GM18868 (cell line): ENCODE measurements at regions not wholly inside any gene's neighbourhood (a gene's known extent, or its start where the extent isn't known, plus 50 kb on each side); places are given as distances from the start of the nearest gene placed in this dataset.
"Not testable (repeated sequence)": the region's sequence is repeated elsewhere in the genome, so short reads cannot be mapped to it uniquely, and the experiment has no call there.

Experiments
- ATAC-seq: cut with Tn5 transposase; IDR thresholded peaks from one replicate; pipeline ENCODE4 v1.9.1; 2021; ENCODE audit warnings: mild to moderate bottlenecking, moderate library complexity; ENCODE audit not compliant: unreplicated experiment

GRCh38 chr2:116761864-116762263 lies 1052.6 kb upstream of the DDX18 start:
- no peak for ATAC-seq

- no peak for ATAC-seq
Measured at GRCh38 chr2:116769514-116769913, 1045.0 kb upstream of the DDX18 start.

- no peak for ATAC-seq
Measured at GRCh38 chr2:116776556-116776955, 1037.9 kb upstream of the DDX18 start.

- no peak for ATAC-seq
Measured at GRCh38 chr2:116787848-116788247, 1026.6 kb upstream of the DDX18 start.

- no peak for ATAC-seq
Measured at GRCh38 chr2:116802671-116803070, 1011.8 kb upstream of the DDX18 start.

GRCh38 chr2:116804901-116805300 lies 1009.6 kb upstream of the DDX18 start:
- ATAC-seq: no peak

GRCh38 chr2:116806505-116806904 lies 1008.0 kb upstream of the DDX18 start:
- not testable (repeated sequence) for ATAC-seq

- no peak for ATAC-seq
Measured at GRCh38 chr2:116809109-116809508, 1005.4 kb upstream of the DDX18 start.

- ATAC-seq: no peak
Measured at GRCh38 chr2:116810071-116810470, 1004.4 kb upstream of the DDX18 start.

- ATAC-seq: no peak
Measured at GRCh38 chr2:116810645-116811044, 1003.8 kb upstream of the DDX18 start.

GRCh38 chr2:116819355-116819754 lies 995.1 kb upstream of the DDX18 start:
- ATAC-seq: no peak

GRCh38 chr2:116820986-116821385 lies 993.5 kb upstream of the DDX18 start:
- no peak for ATAC-seq

GRCh38 chr2:116829543-116829942 lies 984.9 kb upstream of the DDX18 start:
- ATAC-seq: not testable (repeated sequence)

GRCh38 chr2:116832148-116832547 lies 982.3 kb upstream of the DDX18 start:
- ATAC-seq: no peak

- no peak for ATAC-seq
Measured at GRCh38 chr2:116833052-116833451, 981.4 kb upstream of the DDX18 start.

GRCh38 chr2:116842164-116842563 lies 972.3 kb upstream of the DDX18 start:
- no peak for ATAC-seq

GRCh38 chr2:116859708-116860107 lies 954.8 kb upstream of the DDX18 start:
- no peak for ATAC-seq

GRCh38 chr2:116874021-116874420 lies 940.5 kb upstream of the DDX18 start:
- ATAC-seq: no peak

GRCh38 chr2:116877274-116877673 lies 937.2 kb upstream of the DDX18 start:
- no peak for ATAC-seq

- ATAC-seq: no peak
Measured at GRCh38 chr2:116877944-116878343, 936.5 kb upstream of the DDX18 start.

- ATAC-seq: no peak
Measured at GRCh38 chr2:116879650-116880160, 934.8 kb upstream of the DDX18 start.

GRCh38 chr2:116891191-116891590 lies 923.3 kb upstream of the DDX18 start:
- no peak for ATAC-seq

GRCh38 chr2:116911540-116911939 lies 903.0 kb upstream of the DDX18 start:
- ATAC-seq: no peak

- ATAC-seq: no peak
Measured at GRCh38 chr2:116915673-116916072, 898.8 kb upstream of the DDX18 start.
